Stimulated activated CD4-positive, alpha-beta T cell treated with anti-CD3 and anti-CD28 coated beads, Interleukin-1b, Interleukin-23, amount 100 ng/mL, for 4 hours (primary cell): ENCODE measurements at regions not wholly inside any gene's neighbourhood (a gene's known extent, or its start where the extent isn't known, plus 50 kb on each side); places are given as distances from the start of the nearest gene placed in this dataset.

Experiments used
- DNase-seq, 2 donors: peaks; one replicate each; pipeline ENCODE4 v3.0.0-alpha.2; 2020; ENCODE audit warnings: low read depth in 2 of 2

GRCh38 chr5:126195410-126196100 is 227.7 kb upstream of the GRAMD2B start:
- DNase-seq = no peak

GRCh38 chr5:126198531-126198930 is 224.7 kb upstream of the GRAMD2B start:
- no peak for DNase-seq

GRCh38 chr5:126199467-126199866 is 223.7 kb upstream of the GRAMD2B start:
- no peak for DNase-seq

GRCh38 chr5:126208691-126209090 is 214.5 kb upstream of the GRAMD2B start:
- DNase-seq = no peak

- no peak for DNase-seq
Measured at GRCh38 chr5:126210955-126211354, 212.3 kb upstream of the GRAMD2B start.

- DNase-seq = no peak
Measured at GRCh38 chr5:126219616-126220015, 203.6 kb upstream of the GRAMD2B start.

- no peak for DNase-seq
Measured at GRCh38 chr5:126220725-126221124, 202.5 kb upstream of the GRAMD2B start.

- DNase-seq = no peak
Measured at GRCh38 chr5:126228934-126229333, 194.3 kb upstream of the GRAMD2B start.

GRCh38 chr5:126233256-126233655 is 190.0 kb upstream of the GRAMD2B start:
- no peak for DNase-seq

- DNase-seq = no peak
Measured at GRCh38 chr5:126234563-126235195, 188.5 kb upstream of the GRAMD2B start.

GRCh38 chr5:126235628-126236027 is 187.6 kb upstream of the GRAMD2B start:
- no peak for DNase-seq

- DNase-seq = no peak
Measured at GRCh38 chr5:126236994-126237393, 186.2 kb upstream of the GRAMD2B start.

GRCh38 chr5:126248611-126249010 is 174.6 kb upstream of the GRAMD2B start:
- no peak for DNase-seq

- no peak for DNase-seq
Measured at GRCh38 chr5:126251024-126251423, 172.2 kb upstream of the GRAMD2B start.

- DNase-seq = no peak
Measured at GRCh38 chr5:126253406-126253805, 169.8 kb upstream of the GRAMD2B start.

GRCh38 chr5:126263591-126264184 is 159.5 kb upstream of the GRAMD2B start:
- DNase-seq = no peak

- DNase-seq = no peak
Measured at GRCh38 chr5:126265917-126266316, 157.3 kb upstream of the GRAMD2B start.

GRCh38 chr5:126267438-126267837 is 155.8 kb upstream of the GRAMD2B start:
- DNase-seq = no peak

- no peak for DNase-seq
Measured at GRCh38 chr5:126268697-126269315, 154.4 kb upstream of the GRAMD2B start.

- no peak for DNase-seq
Measured at GRCh38 chr5:126269511-126269910, 153.7 kb upstream of the GRAMD2B start.

GRCh38 chr5:126271141-126271540 is 152.1 kb upstream of the GRAMD2B start:
- no peak for DNase-seq

- DNase-seq = no peak
Measured at GRCh38 chr5:126274076-126274762, 149.0 kb upstream of the GRAMD2B start.
